SK-MEL-5 (cell line): ENCODE measurements at regions not wholly inside any gene's neighbourhood (a gene's known extent, or its start where the extent isn't known, plus 50 kb on each side); places are given as distances from the start of the nearest gene placed in this dataset.
A peak's percentile ranks its signal among the peaks of the same experiment; 100 is the strongest.

ENCODE experiments used
- DNase-seq: peaks from one replicate; pipeline ENCODE4 v3.0.0-alpha.2; 2016; ENCODE audit warnings: low read depth, low spot score
- in situ Hi-C: cut with HindIII; loops from 2 replicates; pipeline ENCODE4 v1.10.0; 2016; ENCODE audit warnings: low sequenced_read_pairs, high pct_unique_total_duplicates, low pct_unique_long_range_greater_than_20kb

GRCh38 chr12:79534029-79534867 lies 156.5 kb downstream of the PAWR start:
- in situ Hi-C loops = no loop called here
- no peak for DNase-seq

- no peak for DNase-seq
- in situ Hi-C loops = no loop called here
These were observed 157.9 kb downstream of the PAWR start for GRCh38 chr12:79532907-79533288.

- no peak for DNase-seq
- in situ Hi-C loops = no loop called here
These were observed 159.2 kb downstream of the PAWR start for GRCh38 chr12:79531518-79531917.

GRCh38 chr12:79527473-79527872 lies 163.3 kb downstream of the PAWR start:
- no peak for DNase-seq
- in situ Hi-C loops = no loop called here

GRCh38 chr12:79525357-79525756 lies 165.4 kb downstream of the PAWR start:
- in situ Hi-C loops = no loop called here
- no peak for DNase-seq

- no peak for DNase-seq
- in situ Hi-C loops = no loop called here
These were observed 166.1 kb downstream of the PAWR start for GRCh38 chr12:79524507-79525148.

GRCh38 chr12:79522989-79523386 lies 167.8 kb downstream of the PAWR start:
- no peak for DNase-seq
- in situ Hi-C loops = no loop called here

- in situ Hi-C loops = no loop called here
These were observed 168.3 kb downstream of the PAWR start for GRCh38 chr12:79522257-79522988.

GRCh38 chr12:79521576-79521975 lies 169.2 kb downstream of the PAWR start:
- no peak for DNase-seq
- in situ Hi-C loops = no loop called here

More at GRCh38 chr12:79522257-79522988, 168.3 kb downstream of the PAWR start:
- no peak for DNase-seq

- no peak for DNase-seq
- in situ Hi-C loops = no loop called here
These were observed 173.4 kb downstream of the PAWR start for GRCh38 chr12:79517363-79517762.

- in situ Hi-C loops = no loop called here
- DNase-seq = no peak
These were observed 175.2 kb downstream of the PAWR start for GRCh38 chr12:79515530-79515935.

GRCh38 chr12:79514730-79515529 lies 175.8 kb downstream of the PAWR start:
- DNase-seq = no peak
- in situ Hi-C loops = no loop called here

- in situ Hi-C loops = no loop called here
These were observed 178.7 kb downstream of the PAWR start for GRCh38 chr12:79512068-79512467.

GRCh38 chr12:79508622-79509021 lies 182.1 kb downstream of the PAWR start:
- in situ Hi-C loops = no loop called here

More at GRCh38 chr12:79512068-79512467, 178.7 kb downstream of the PAWR start:
- peak; percentile 49 for DNase-seq

More at GRCh38 chr12:79508622-79509021, 182.1 kb downstream of the PAWR start:
- DNase-seq = no peak
